WI38 (cell line): ENCODE measurements at regions not wholly inside any gene's neighbourhood (a gene's known extent, or its start where the extent isn't known, plus 50 kb on each side); places are given as distances from the start of the nearest gene placed in this dataset.

Experiments
- H3K4me3 ChIP-seq: 2 replicates; pipeline ENCODE4 v1.5.1; 2011; ENCODE audit warnings: low read depth, mild to moderate bottlenecking, control low read depth, low read length
- CTCF ChIP-seq: IDR thresholded peaks from 2 replicates; pipeline ENCODE4 v1.5.1; 2012; ENCODE audit warnings: low read depth, mild to moderate bottlenecking, control low read depth, low read length

- no peak for TF ChIP-seq CTCF
- no peak overlapping the region for H3K4me3 ChIP-seq
Observed at GRCh38 chr5:173826086-173826427, 62.1 kb upstream of the CPEB4 start.

- TF ChIP-seq CTCF: no peak
- no peak overlapping the region for H3K4me3 ChIP-seq
Observed at GRCh38 chr5:173826428-173827350, 61.5 kb upstream of the CPEB4 start.

GRCh38 chr5:173828952-173829351, 59.2 kb upstream of the CPEB4 start:
- H3K4me3 ChIP-seq: no peak overlapping the region
- no peak for TF ChIP-seq CTCF

- no peak for TF ChIP-seq CTCF
- no peak overlapping the region for H3K4me3 ChIP-seq
Observed at GRCh38 chr5:173829826-173830225, 58.3 kb upstream of the CPEB4 start.

GRCh38 chr5:173830421-173830820, 57.7 kb upstream of the CPEB4 start:
- TF ChIP-seq CTCF: no peak
- no peak overlapping the region for H3K4me3 ChIP-seq

- no peak for TF ChIP-seq CTCF
- no peak overlapping the region for H3K4me3 ChIP-seq
Observed at GRCh38 chr5:173831196-173831914, 56.8 kb upstream of the CPEB4 start.

GRCh38 chr5:173832386-173832785, 55.8 kb upstream of the CPEB4 start:
- TF ChIP-seq CTCF: no peak
- no peak overlapping the region for H3K4me3 ChIP-seq
